AG09309 (cell line): ENCODE measurements at regions not wholly inside any gene's neighbourhood (a gene's known extent, or its start where the extent isn't known, plus 50 kb on each side); places are given as distances from the start of the nearest gene placed in this dataset.

Experiments used
- DNase-seq: peaks from one replicate; pipeline ENCODE4 v3.0.0-alpha.2; 2010; ENCODE audit warnings: low read depth
- H3K4me3 ChIP-seq: 2 replicates; pipeline ENCODE4 v1.5.1; 2011; ENCODE audit warnings: mild to moderate bottlenecking, low read depth, low read length, moderate library complexity; ENCODE audit not compliant: control insufficient read depth
- CTCF ChIP-seq: IDR thresholded peaks from 2 replicates; pipeline ENCODE4 v1.5.1; 2011; ENCODE audit warnings: mild to moderate bottlenecking, low read depth, low read length, inconsistent platforms; ENCODE audit not compliant: insufficient read depth, control insufficient read depth; ENCODE audit errors: missing control alignments

- H3K4me3 ChIP-seq = no peak overlapping the region
- no peak for TF ChIP-seq CTCF
- DNase-seq = no peak
Observed at GRCh38 chr3:137171834-137172603, 214.2 kb downstream of the IL20RB start.

GRCh38 chr3:137172728-137173127 lies 214.9 kb downstream of the IL20RB start:
- DNase-seq = no peak
- TF ChIP-seq CTCF = no peak
- H3K4me3 ChIP-seq = no peak overlapping the region

- no peak overlapping the region for H3K4me3 ChIP-seq
- no peak for DNase-seq
- no peak for TF ChIP-seq CTCF
Observed at GRCh38 chr3:137174514-137174913, 216.7 kb downstream of the IL20RB start.

GRCh38 chr3:137180220-137180619 lies 222.4 kb downstream of the IL20RB start:
- no peak overlapping the region for H3K4me3 ChIP-seq
- no peak for DNase-seq

GRCh38 chr3:137191133-137191923 lies 233.5 kb downstream of the IL20RB start:
- TF ChIP-seq CTCF = no peak
- no peak for DNase-seq
- no peak overlapping the region for H3K4me3 ChIP-seq

More at GRCh38 chr3:137180220-137180619, 222.4 kb downstream of the IL20RB start:
- TF ChIP-seq CTCF = no peak

GRCh38 chr3:137191951-137192350 lies 234.2 kb downstream of the IL20RB start:
- TF ChIP-seq CTCF = no peak
- no peak overlapping the region for H3K4me3 ChIP-seq
- DNase-seq = no peak
